Hepatocyte (in vitro differentiated cells): ENCODE measurements at regions not wholly inside any gene's neighbourhood (a gene's known extent, or its start where the extent isn't known, plus 50 kb on each side); places are given as distances from the start of the nearest gene placed in this dataset.

Source experiments
- DNase-seq: peaks from one replicate; pipeline ENCODE4 v3.0.0-alpha.2; 2016; ENCODE audit warnings: low spot score
- H2AFZ ChIP-seq: fragments of 200-600 bp; sonication (generic); 2 replicates; pipeline ENCODE4 v1.6.0; 2016; ENCODE audit warnings: antibody characterized with exemption, mild to moderate bottlenecking
- H3K27ac ChIP-seq: fragments of 200-600 bp; sonication (generic); 2 replicates; pipeline ENCODE4 v1.5.1; 2016; ENCODE audit warnings: mild to moderate bottlenecking
- H3K27me3 ChIP-seq: fragments of 200-600 bp; sonication (generic); 2 replicates; pipeline ENCODE4 v1.6.1; 2016
- H3K36me3 ChIP-seq: fragments of 200-600 bp; sonication (generic); replicated peaks from 2 replicates; pipeline ENCODE4 v1.5.1; 2016; ENCODE audit warnings: low read depth; ENCODE audit not compliant: insufficient read depth
- H3K4me1 ChIP-seq: fragments of 200-600 bp; sonication (generic); 2 replicates; pipeline ENCODE4 v1.5.1; 2016; ENCODE audit warnings: mild to moderate bottlenecking, moderate library complexity; ENCODE audit not compliant: insufficient read depth
- H3K4me2 ChIP-seq: fragments of 200-600 bp; sonication (generic); 2 replicates; pipeline ENCODE4 v1.6.0; 2016
- H3K4me3 ChIP-seq: fragments of 200-600 bp; sonication (generic); 2 replicates; pipeline ENCODE4 v1.5.1; 2016; ENCODE audit warnings: mild to moderate bottlenecking
- H3K79me2 ChIP-seq: fragments of 200-600 bp; sonication (generic); 2 replicates; pipeline ENCODE4 v1.6.0; 2017; ENCODE audit warnings: mild to moderate bottlenecking
- H3K9me2 ChIP-seq: fragments of 200-600 bp; sonication (generic); replicated peaks from 2 replicates; pipeline ENCODE4 v1.6.0; 2017; ENCODE audit warnings: mild to moderate bottlenecking; ENCODE audit not compliant: insufficient read depth
- H3K9me3 ChIP-seq: fragments of 200-600 bp; sonication (generic); 2 replicates; pipeline ENCODE4 v1.5.1; 2016; ENCODE audit warnings: low read depth, mild to moderate bottlenecking
- H4K20me1 ChIP-seq: fragments of 200-600 bp; sonication (generic); 2 replicates; pipeline ENCODE4 v1.6.0; 2016; ENCODE audit warnings: mild to moderate bottlenecking; ENCODE audit not compliant: insufficient read depth, poor library complexity, severe bottlenecking
- CTCF ChIP-seq: fragments of 200-600 bp; sonication (generic); IDR thresholded peaks from 2 replicates; pipeline ENCODE4 v1.5.1; 2016; ENCODE audit warnings: antibody characterized with exemption, mild to moderate bottlenecking; ENCODE audit not compliant: poor library complexity
- EZH2 ChIP-seq: fragments of 200-600 bp; sonication (generic); IDR thresholded peaks from 2 replicates; pipeline ENCODE4 v1.6.1; 2016; ENCODE audit warnings: antibody characterized with exemption, mild to moderate bottlenecking, borderline replicate concordance
- EZH2phosphoT487 ChIP-seq: fragments of 200-600 bp; sonication (generic); IDR thresholded peaks from one replicate; pipeline ENCODE4 v1.6.1; 2018; ENCODE audit warnings: antibody characterized with exemption, mild to moderate bottlenecking, low read depth, moderate library complexity; ENCODE audit not compliant: unreplicated experiment, severe bottlenecking
- WGBS: methylation state at CpG from one replicate; pipeline ENCODE4 v1.1.6; 2016; ENCODE audit warnings: low lambda C conversion rate; ENCODE audit errors: missing lambda C conversion rate; 5-methylcytosine and 5-hydroxymethylcytosine counted together

- Histone ChIP-seq H3K36me3 (no peaks in the 10 kb centered on the region), H4K20me1 (no peaks in the 10 kb centered on the region), H3K9me3 (no peaks in the 10 kb centered on the region), H3K4me2 (no peak overlapping the region), H3K4me3 (no peak overlapping the region), H3K27ac (no peak overlapping the region), H3K4me1 (no peaks in the 10 kb centered on the region), H3K79me2 (no peaks in the 10 kb centered on the region), H3K27me3 (no peaks in the 10 kb centered on the region), H3K9me2 (no peaks in the 10 kb centered on the region), H2AFZ (no peak overlapping the region)
- no peak for DNase-seq
- WGBS = 89% methylated on average over 1 of the region's 1 CpG
- TF ChIP-seq CTCF (no peak), EZH2 (no peak), EZH2phosphoT487 (no peak)
These were observed 594.7 kb downstream of the METTL15 start for GRCh38 chr11:28702871-28703270.

GRCh38 chr11:28702450-28702790, 594.2 kb downstream of the METTL15 start:
- H3K4me1 ChIP-seq = no peaks in the 10 kb centered on the region
- TF ChIP-seq CTCF (no peak), EZH2 (no peak), EZH2phosphoT487 (no peak)
- no peak overlapping the region for H3K4me3 ChIP-seq
- H3K4me2 ChIP-seq = no peak overlapping the region
- no peaks in the 10 kb centered on the region for H3K27me3 ChIP-seq
- no peaks in the 10 kb centered on the region for H3K79me2 ChIP-seq
- no peaks in the 10 kb centered on the region for H3K36me3 ChIP-seq
- 97% methylated on average over 1 of the region's 1 CpG for WGBS
- no peak overlapping the region for H2AFZ ChIP-seq
- H3K27ac ChIP-seq = no peak overlapping the region
- H3K9me2 ChIP-seq = no peaks in the 10 kb centered on the region
- H4K20me1 ChIP-seq = no peaks in the 10 kb centered on the region
- no peak for DNase-seq
- no peaks in the 10 kb centered on the region for H3K9me3 ChIP-seq

- no peaks in the 10 kb centered on the region for H4K20me1 ChIP-seq
- H3K27ac ChIP-seq = no peak overlapping the region
- 92% methylated on average over 5 of the region's 5 CpGs for WGBS
- H3K27me3 ChIP-seq = no peaks in the 10 kb centered on the region
- no peak overlapping the region for H3K4me2 ChIP-seq
- DNase-seq = no peak
- no peak overlapping the region for H3K4me3 ChIP-seq
- H3K79me2 ChIP-seq = no peaks in the 10 kb centered on the region
- TF ChIP-seq EZH2 = no peak
- no peak for TF ChIP-seq CTCF
- TF ChIP-seq EZH2phosphoT487 = no peak
- no peaks in the 10 kb centered on the region for H3K4me1 ChIP-seq
- no peaks in the 10 kb centered on the region for H3K9me2 ChIP-seq
- no peaks in the 10 kb centered on the region for H3K9me3 ChIP-seq
- no peak overlapping the region for H2AFZ ChIP-seq
- no peaks in the 10 kb centered on the region for H3K36me3 ChIP-seq
These were observed 593.7 kb downstream of the METTL15 start for GRCh38 chr11:28701760-28702449.

- Histone ChIP-seq H3K79me2 (no peaks in the 10 kb centered on the region), H4K20me1 (no peaks in the 10 kb centered on the region), H3K27ac (no peak overlapping the region), H3K9me2 (no peaks in the 10 kb centered on the region), H3K4me2 (no peak overlapping the region), H2AFZ (no peak overlapping the region), H3K36me3 (no peaks in the 10 kb centered on the region), H3K9me3 (no peaks in the 10 kb centered on the region), H3K27me3 (no peaks in the 10 kb centered on the region), H3K4me3 (no peak overlapping the region), H3K4me1 (no peaks in the 10 kb centered on the region)
- TF ChIP-seq CTCF = no peak
- TF ChIP-seq EZH2phosphoT487 = no peak
- no peak for TF ChIP-seq EZH2
- no peak for DNase-seq
These were observed 591.5 kb downstream of the METTL15 start for GRCh38 chr11:28699701-28700100.
